ENCODE measurements at regions not wholly inside any gene's neighbourhood (a gene's known extent, or its start where the extent isn't known, plus 50 kb on each side); places are given as distances from the start of the nearest gene placed in this dataset.

DNA sequence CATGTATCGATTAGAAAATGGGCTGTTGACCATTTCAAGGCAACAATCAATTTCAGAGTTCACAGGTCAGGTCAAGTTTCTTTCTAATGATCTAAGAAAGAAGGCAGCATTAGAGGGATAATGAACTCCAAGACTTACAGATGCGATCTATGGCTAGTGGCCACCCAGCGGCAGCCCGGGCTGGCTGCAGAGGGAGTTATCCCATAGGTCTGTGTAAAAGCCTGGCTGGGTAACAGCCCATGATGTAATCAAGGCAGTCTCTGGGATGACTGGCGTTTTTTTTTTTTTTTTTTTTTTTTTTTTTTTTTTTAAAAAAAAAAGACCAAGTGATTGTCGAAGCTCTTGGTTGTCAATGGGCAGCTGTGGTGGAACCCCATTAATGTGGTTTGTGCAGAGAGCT, 171.1 kb upstream of the SKOR2 start:
- no peak for DNase-seq (ENCODE audit: low spot score)
- TF ChIP-seq, protein P1, sequence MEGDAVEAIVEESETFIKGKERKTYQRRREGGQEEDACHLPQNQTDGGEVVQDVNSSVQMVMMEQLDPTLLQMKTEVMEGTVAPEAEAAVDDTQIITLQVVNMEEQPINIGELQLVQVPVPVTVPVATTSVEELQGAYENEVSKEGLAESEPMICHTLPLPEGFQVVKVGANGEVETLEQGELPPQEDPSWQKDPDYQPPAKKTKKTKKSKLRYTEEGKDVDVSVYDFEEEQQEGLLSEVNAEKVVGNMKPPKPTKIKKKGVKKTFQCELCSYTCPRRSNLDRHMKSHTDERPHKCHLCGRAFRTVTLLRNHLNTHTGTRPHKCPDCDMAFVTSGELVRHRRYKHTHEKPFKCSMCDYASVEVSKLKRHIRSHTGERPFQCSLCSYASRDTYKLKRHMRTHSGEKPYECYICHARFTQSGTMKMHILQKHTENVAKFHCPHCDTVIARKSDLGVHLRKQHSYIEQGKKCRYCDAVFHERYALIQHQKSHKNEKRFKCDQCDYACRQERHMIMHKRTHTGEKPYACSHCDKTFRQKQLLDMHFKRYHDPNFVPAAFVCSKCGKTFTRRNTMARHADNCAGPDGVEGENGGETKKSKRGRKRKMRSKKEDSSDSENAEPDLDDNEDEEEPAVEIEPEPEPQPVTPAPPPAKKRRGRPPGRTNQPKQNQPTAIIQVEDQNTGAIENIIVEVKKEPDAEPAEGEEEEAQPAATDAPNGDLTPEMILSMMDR (IDR thresholded peaks at IDR 0.05; ENCODE audit: borderline replicate concordance, control extremely low read depth, extremely low read depth, insufficient read depth, missing control alignments): no peak
- in situ Hi-C loops (cut with MboI; ENCODE audit: low sequenced_read_pairs, unreplicated experiment): no loop called here

DNA sequence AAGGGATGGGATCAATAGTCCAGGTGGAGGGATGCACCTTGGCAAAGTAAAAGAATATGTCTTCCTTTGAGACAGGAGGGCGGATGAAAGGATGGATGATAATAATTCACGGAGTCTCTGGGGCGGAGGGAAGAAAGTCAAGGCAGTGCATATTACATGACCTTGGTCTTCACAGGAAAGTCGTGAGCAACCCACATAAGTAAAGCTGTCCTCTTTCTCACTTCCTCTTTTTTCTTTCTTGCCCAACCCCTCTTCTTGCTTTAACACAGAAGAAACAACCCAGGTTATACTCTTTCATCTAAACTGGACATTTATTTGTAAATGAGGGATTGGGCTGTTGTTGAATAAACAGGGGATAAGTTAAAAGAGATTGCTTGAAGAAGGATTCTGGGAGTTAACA, 168.7 kb upstream of the SKOR2 start:
- no peak for DNase-seq (ENCODE audit: low spot score)
- TF ChIP-seq, protein P1 (IDR thresholded peaks at IDR 0.05; ENCODE audit: borderline replicate concordance, control extremely low read depth, extremely low read depth, insufficient read depth, missing control alignments): no peak
- in situ Hi-C loops (cut with MboI; ENCODE audit: low sequenced_read_pairs, unreplicated experiment): no loop called here

DNA sequence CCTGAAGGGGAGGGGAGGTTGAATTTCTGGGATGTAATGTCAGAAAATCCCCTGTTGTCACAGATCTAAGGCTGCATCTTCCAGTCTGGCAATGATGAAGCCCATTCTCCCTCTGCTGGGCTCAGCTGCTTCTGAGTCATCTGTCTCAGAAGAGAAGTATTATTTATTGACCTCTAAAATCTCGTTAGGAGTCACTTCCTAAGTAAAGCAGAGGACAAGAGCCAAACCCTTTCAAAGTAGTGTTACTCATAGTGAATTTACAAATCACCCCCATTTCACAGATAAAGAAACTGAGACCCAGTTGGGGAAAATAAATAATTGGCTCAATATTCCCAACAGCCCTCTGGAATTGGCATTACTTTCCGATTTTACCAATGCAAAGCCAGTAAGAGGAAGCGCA, 167.3 kb upstream of the SKOR2 start:
- TF ChIP-seq, protein P1 (IDR thresholded peaks at IDR 0.05; ENCODE audit: borderline replicate concordance, control extremely low read depth, extremely low read depth, insufficient read depth, missing control alignments): no peak
- DNase-seq (ENCODE audit: low spot score): no peak

DNA sequence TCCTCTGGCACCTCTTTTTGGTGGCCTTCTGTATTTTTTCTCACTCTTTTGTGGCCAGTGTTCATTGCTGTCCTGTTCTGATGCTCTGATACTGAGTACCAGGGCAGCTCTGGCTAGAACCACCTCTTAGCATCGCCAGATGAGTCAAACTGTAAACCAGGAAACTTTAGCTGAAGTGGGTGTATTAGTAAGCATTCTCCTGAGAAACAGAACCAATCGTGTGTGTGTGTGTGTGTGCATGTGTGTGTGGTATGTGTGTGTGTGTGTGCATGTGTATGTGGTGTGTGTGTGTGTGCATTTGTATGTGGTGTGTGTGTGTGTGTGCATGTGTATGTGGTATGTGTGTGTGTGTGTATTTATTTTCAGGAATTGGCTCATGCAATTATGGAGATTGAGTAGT, 166.3 kb upstream of the SKOR2 start:
- TF ChIP-seq, protein P1 (IDR thresholded peaks at IDR 0.05; ENCODE audit: borderline replicate concordance, control extremely low read depth, extremely low read depth, insufficient read depth, missing control alignments): no peak
- in situ Hi-C loops (cut with MboI; ENCODE audit: low sequenced_read_pairs, unreplicated experiment): no loop called here

More for the DNA sequence above, 167.3 kb upstream of the SKOR2 start:
- in situ Hi-C loops (cut with MboI; ENCODE audit: low sequenced_read_pairs, unreplicated experiment): no loop called here

DNA sequence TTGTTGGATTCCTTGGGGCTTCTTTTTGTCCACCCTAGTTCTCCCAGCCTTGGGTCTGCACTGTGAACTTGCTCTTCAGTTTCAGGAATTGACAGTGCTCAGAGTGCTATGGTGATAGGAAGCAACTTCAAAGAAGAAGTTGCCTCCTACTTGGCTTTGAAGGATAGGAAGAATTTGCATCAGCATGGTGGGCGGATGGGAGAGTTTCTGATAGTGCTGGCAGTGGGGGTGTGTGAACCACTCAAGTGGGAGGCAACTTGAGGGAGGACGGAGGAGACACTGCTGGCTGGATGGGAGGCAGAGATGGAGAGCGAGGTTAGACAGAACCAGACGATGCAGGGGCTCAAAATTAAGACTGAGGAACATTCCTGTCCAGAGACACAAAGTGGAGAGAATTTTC, 164.4 kb upstream of the SKOR2 start:
- in situ Hi-C loops (cut with MboI; ENCODE audit: low sequenced_read_pairs, unreplicated experiment): no loop called here
- DNase-seq (ENCODE audit: low spot score): no peak
- TF ChIP-seq, protein P1 (IDR thresholded peaks at IDR 0.05; ENCODE audit: borderline replicate concordance, control extremely low read depth, extremely low read depth, insufficient read depth, missing control alignments): no peak

More for the DNA sequence above, 166.3 kb upstream of the SKOR2 start:
- no peak for DNase-seq (ENCODE audit: low spot score)

DNA sequence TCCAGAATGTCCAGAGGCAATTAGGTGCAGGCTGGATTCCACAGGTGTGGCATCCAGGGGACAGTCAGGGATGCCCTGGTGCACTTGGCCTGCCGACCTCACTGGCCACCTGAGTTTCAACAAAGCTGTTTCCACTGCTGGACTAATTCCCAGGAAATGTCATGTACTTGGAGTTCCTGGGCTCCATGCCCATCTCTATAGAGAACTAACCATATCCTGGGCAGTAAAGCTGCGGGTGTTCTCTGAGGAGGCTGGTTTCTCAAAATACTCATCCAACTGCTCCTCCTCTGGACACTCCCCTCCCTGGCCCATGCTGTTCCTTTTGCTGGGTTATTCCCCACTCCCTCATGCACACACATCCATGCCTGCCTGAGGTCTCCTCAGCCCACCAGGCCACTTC, 161.9 kb upstream of the SKOR2 start:
- TF ChIP-seq, protein P1 (IDR thresholded peaks at IDR 0.05; ENCODE audit: borderline replicate concordance, control extremely low read depth, extremely low read depth, insufficient read depth, missing control alignments): no peak
- no peak for DNase-seq (ENCODE audit: low spot score)
- in situ Hi-C loops (cut with MboI; ENCODE audit: low sequenced_read_pairs, unreplicated experiment): no loop called here

DNA sequence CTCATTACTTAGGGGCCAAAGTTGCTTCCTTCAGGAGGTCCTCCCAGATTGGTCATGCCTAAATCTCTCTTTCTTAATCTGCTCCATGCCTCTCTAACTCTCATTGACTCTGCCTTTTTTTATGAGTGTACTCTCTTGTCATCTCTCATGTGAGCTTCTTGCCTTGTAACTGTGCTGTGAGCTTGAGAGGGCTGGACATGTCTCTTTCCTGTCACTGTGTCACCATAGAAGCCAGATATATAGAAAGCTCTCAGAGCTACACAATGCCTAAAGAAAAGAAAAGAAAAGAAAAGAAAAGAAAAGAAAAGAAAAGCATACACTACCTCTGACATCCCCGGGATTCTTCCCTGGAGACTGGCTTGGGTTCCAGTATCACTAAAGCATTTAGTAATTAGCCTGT, 161.5 kb upstream of the SKOR2 start:
- no peak for DNase-seq (ENCODE audit: low spot score)
- in situ Hi-C loops (cut with MboI; ENCODE audit: low sequenced_read_pairs, unreplicated experiment): no loop called here
- TF ChIP-seq, protein P1 (IDR thresholded peaks at IDR 0.05; ENCODE audit: borderline replicate concordance, control extremely low read depth, extremely low read depth, insufficient read depth, missing control alignments): no peak
